Thoracic aorta (tissue), 2 donors: ENCODE measurements at regions not wholly inside any gene's neighbourhood (a gene's known extent, or its start where the extent isn't known, plus 50 kb on each side); places are given as distances from the start of the nearest gene placed in this dataset.

ENCODE experiments used
- ATAC-seq: fragments of 150-250 bp; one replicate; pipeline ENCODE4 v1.8.0; 2017; ENCODE audit warnings: low read depth; ENCODE audit not compliant: insufficient number of reproducible peaks, low FRiP score
- DNase-seq: peaks from one replicate; pipeline ENCODE4 v3.0.0-alpha.2; 2020; ENCODE audit warnings: low spot score
- H3K27ac ChIP-seq, 2 donors: fragments of 200-600 bp; sonication (generic); 1 replicate in 1 of 2; 2 replicates in 1 of 2; pipeline ENCODE4 v1.5.1; 2016; ENCODE audit warnings: mild to moderate bottlenecking in 2 of 2, moderate library complexity in 2 of 2
- H3K27me3 ChIP-seq: fragments of 200-600 bp; sonication (generic); replicated peaks from 2 replicates; pipeline ENCODE4 v1.6.0; 2016; ENCODE audit warnings: mild to moderate bottlenecking; ENCODE audit not compliant: insufficient read depth
- H3K36me3 ChIP-seq: fragments of 200-600 bp; sonication (generic); one replicate; pipeline ENCODE4 v1.5.1; 2016
- H3K4me1 ChIP-seq, 2 donors: fragments of 200-600 bp; sonication (generic); 1 replicate in 1 of 2; 2 replicates in 1 of 2; pipeline versions ENCODE4 v1.5.1 to v1.6.0; 2016; ENCODE audit warnings: low read depth in 2 of 2, mild to moderate bottlenecking in 1 of 2; ENCODE audit not compliant: control insufficient read depth in 1 of 2
- H3K4me3 ChIP-seq: fragments of 200-600 bp; sonication (generic); 2 replicates; pipeline ENCODE4 v1.5.1; 2016; ENCODE audit warnings: mild to moderate bottlenecking
- H3K9me3 ChIP-seq: fragments of 200-600 bp; sonication (generic); 2 replicates; pipeline ENCODE4 v1.5.1; 2016
- CTCF ChIP-seq: fragments of 200-600 bp; sonication (generic); IDR thresholded peaks from one replicate; pipeline ENCODE4 v1.5.1; 2019; ENCODE audit warnings: antibody characterized with exemption

GRCh38 chr4:22884157-22884556, 191.4 kb downstream of the GBA3 start:
- TF ChIP-seq CTCF = no peak
- Histone ChIP-seq H3K36me3 (no peaks in the 10 kb centered on the region), H3K27ac (no peak overlapping the region), H3K27me3 (no peaks in the 10 kb centered on the region), H3K4me1 (no peaks in the 10 kb centered on the region), H3K9me3 (no peaks in the 10 kb centered on the region), H3K4me3 (no peak overlapping the region)
- DNase-seq = no peak
- ATAC-seq = no peak

GRCh38 chr4:22881411-22881810, 188.7 kb downstream of the GBA3 start:
- Histone ChIP-seq H3K27me3 (no peaks in the 10 kb centered on the region), H3K27ac (no peak overlapping the region), H3K4me3 (no peak overlapping the region), H3K4me1 (no peaks in the 10 kb centered on the region), H3K9me3 (no peaks in the 10 kb centered on the region), H3K36me3 (no peaks in the 10 kb centered on the region)
- TF ChIP-seq CTCF = no peak
- ATAC-seq = no peak
- DNase-seq = no peak

DNA sequence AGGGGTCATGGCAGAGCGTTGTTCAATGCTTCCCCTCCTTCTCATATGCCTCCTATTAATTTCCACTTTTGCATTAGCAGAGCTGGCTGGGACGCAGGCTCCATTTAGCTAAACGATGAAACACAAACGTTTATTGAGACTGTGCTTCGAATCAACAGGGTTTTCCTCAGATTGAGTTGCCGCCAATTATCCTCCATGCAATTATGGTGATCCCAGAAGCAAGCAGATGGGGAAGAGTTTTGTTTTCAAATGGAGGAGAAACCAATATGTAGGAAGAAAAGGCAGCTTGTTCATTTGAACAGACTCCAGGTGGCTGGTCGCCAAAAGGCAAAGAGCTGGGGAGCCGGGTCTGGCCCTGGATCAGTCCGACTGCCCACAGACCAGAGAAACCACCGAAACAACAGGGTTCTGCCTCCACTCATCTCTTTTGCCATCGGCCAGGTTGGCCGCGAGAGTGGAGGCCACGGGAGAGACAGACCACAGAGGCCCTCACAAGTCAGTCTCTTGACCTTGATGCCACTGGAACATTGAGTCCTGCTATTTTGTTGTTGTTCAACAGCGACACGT, 184.8 kb downstream of the GBA3 start:
- no peaks in the 10 kb centered on the region for H3K4me1 ChIP-seq
- no peaks in the 10 kb centered on the region for H3K9me3 ChIP-seq
- H3K36me3 ChIP-seq = no peaks in the 10 kb centered on the region
- no peak overlapping the region for H3K27ac ChIP-seq
- TF ChIP-seq CTCF = no peak
- H3K27me3 ChIP-seq = no peaks in the 10 kb centered on the region
- ATAC-seq (no peak), DNase-seq (no peak)
- H3K4me3 ChIP-seq = no peak overlapping the region

- TF ChIP-seq CTCF = no peak
- no peaks in the 10 kb centered on the region for H3K4me1 ChIP-seq
- no peaks in the 10 kb centered on the region for H3K36me3 ChIP-seq
- H3K27me3 ChIP-seq = no peaks in the 10 kb centered on the region
- ATAC-seq = no peak
- H3K27ac ChIP-seq = no peak overlapping the region
- no peaks in the 10 kb centered on the region for H3K9me3 ChIP-seq
- H3K4me3 ChIP-seq = no peak overlapping the region
- DNase-seq = no peak
These were observed 183.5 kb downstream of the GBA3 start for GRCh38 chr4:22876270-22876669.

DNA sequence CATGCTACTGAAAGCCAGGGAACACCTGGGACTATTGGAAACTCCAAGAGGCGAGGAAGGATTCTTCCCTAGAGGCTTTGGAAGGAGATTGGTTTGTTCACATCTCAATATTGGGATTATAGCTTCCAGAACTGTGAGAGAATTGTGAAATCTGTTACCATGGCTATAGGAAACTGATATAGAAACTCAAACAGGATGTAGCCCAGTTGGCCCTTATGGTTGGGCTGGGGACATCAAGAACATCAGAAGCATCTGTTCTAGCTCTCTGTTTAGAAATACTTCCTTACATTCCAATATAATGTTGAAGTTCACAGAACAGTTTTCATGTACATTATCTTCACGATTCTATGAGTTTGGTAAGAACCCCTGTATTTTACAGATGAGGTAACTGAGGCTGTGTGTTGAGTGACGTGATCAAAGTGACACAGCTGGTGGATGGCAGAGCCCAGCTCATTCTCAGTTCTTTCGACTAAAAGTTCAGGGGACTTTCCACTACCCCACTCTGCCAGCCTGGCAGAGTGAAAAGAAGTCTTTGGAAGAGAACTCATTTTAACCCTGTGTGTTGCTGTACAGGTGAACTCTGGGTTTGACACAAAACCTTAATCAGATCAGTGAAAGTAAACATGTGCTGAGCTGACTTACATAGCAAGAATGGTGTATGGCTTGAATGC, 183.0 kb downstream of the GBA3 start:
- TF ChIP-seq CTCF = no peak
- Histone ChIP-seq H3K27me3 (no peaks in the 10 kb centered on the region), H3K36me3 (no peaks in the 10 kb centered on the region), H3K9me3 (no peaks in the 10 kb centered on the region), H3K4me3 (no peak overlapping the region), H3K4me1 (no peaks in the 10 kb centered on the region), H3K27ac (no peak overlapping the region)
- no peak for DNase-seq
- no peak for ATAC-seq
